IMR-90 (cell line): ENCODE measurements at regions not wholly inside any gene's neighbourhood (a gene's known extent, or its start where the extent isn't known, plus 50 kb on each side); places are given as distances from the start of the nearest gene placed in this dataset.

Experiments
- CTCF ChIP-seq: conservative IDR thresholded peaks from 2 replicates; pipeline ENCODE4 v1.5.1; 2012; ENCODE audit warnings: mild to moderate bottlenecking, low read depth, low read length, improper control_type of control experiment
- POLR2A ChIP-seq: IDR thresholded peaks from 2 replicates; pipeline ENCODE4 v1.6.1; 2012; ENCODE audit warnings: mild to moderate bottlenecking, low read depth, low read length

- TF ChIP-seq CTCF (no peak), POLR2A (no peak)
Measured at GRCh38 chr1:195849180-195849579, 759.1 kb downstream of the KCNT2 start.
